Renal pelvis (tissue), 1 donor: ENCODE measurements at regions not wholly inside any gene's neighbourhood (a gene's known extent, or its start where the extent isn't known, plus 50 kb on each side); places are given as distances from the start of the nearest gene placed in this dataset.

Experiments
- DNase-seq: peaks from one replicate; pipeline ENCODE4 v3.0.0-alpha.2; 2013

DNA sequence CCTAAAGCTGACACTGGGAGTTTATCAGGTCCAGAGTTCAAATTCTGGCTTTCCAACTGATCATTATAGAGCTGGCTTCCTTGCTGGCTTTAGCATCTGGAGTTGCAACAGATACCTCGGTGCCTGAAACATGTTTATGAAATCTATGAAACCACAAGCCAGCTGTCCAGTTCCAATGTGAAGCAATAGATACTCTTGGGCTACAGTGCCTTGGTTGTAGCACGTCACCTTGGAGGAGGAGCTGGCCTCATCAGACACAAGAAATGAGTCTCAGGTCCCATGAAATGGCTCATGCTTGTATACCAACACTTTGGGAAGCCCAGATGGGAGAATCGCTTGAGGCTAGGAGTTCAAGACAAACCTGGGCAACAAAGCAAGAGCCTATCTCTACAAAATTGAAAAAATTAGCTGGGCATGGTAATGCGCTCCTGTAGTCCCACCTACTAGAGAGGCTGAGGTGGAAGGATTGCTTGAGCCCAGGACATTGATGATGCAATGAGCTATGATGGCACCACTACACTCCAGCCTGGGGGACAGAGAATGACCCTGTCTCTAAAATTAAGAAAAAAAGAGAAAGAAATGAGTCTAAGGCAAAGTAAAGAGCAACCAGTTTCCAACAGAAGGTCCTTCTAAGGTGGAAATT lies 132.5 kb upstream of the ZNF648 start:
- DNase-seq, result no peak

DNA sequence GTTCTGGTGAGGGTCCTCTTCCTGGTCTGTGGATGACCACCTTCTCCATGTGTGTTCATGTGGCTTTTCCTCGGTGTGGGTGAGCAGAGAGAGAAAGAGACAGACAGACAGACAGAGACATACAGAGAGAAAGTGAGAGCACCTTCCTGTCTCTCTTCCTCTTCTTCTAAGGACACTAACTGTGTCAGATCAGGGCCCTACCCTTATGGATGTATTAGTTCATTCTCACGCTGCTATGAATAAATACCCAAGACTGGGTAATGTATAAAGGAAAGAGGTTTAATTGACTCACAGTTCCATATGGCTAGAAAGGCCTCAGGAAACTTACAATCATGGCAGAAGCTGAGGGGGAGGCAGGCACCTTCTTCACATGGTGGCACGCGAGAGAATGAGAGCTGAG lies 131.5 kb upstream of the ZNF648 start:
- DNase-seq, result no peak

DNA sequence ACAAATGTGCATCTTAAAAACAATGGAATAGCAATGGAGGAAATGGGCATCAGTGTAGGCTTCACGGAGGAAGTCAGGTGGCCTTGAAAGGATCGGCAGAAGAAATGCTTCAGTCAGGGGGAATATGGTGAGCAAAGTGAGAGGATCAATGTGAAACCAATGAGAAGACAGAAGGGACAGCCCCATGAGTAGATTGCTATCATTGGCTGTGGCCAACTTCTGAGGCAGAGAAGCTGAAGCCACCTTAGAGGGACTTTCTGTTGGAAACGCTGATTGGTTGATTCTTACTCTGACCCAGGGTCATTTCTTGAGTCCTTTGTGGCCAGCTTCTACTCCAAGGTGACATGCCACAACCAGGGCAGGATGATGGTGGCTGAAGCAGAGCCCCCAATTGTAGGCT lies 130.7 kb upstream of the ZNF648 start:
- DNase-seq, result no peak

DNA sequence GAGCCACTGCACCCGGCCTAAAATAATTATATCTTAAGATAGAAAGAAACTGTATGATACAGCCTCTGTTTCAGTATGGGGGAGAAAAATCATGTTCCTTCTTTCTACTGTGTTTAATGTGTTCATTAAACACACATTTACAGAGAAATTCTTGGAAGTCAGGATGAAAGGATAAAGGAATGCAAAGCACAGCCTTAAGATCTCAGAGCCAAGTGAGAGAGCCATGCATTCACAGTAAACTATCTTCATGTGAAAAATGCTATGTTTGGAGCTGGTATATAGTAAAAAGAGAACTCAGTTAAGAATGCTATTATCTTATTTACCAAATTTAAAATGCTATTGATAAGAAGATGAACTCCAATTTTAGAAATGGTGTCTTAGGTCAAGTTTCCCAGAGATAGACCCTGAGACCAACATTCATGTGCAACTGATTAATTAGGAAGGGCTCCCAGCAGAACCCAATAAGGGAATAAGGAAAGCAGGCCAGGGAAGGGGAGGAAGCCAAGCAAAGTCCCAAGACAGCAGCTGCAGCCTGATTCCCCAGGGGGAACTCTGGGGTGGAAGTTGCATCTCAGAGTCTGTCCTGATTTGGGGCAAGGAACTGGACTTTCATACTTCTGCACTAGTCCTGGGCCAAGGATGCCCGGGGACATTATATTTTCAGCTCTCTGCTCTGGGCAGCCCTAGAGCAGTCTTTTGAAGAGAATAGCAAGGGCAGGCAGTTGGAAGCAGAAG lies 130.0 kb upstream of the ZNF648 start:
- no peak for DNase-seq

DNA sequence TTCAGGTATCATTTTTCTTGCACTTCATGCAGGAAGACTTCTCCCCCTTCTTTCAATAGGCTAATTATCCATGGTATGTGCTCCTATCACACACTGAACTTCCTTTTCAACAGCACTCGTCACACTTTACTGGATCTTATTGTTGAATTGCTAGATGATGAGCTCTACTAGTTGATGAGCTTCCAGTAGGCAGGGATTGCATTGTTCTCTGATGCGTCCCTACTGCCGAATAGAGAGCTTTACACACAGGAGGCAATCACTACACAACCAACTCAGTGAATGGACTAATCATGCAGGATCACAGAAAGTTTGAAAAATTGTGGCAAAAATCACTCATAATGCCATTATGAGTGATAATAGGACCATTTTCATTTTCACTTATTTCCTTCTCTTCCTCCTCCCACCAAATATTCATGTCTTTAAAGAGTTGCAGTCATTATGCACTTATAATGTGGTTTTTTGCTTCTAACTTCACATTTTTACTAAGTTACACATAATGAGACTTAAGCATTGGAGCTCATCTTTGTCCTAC lies 128.1 kb upstream of the ZNF648 start:
- DNase-seq, result no peak

DNA sequence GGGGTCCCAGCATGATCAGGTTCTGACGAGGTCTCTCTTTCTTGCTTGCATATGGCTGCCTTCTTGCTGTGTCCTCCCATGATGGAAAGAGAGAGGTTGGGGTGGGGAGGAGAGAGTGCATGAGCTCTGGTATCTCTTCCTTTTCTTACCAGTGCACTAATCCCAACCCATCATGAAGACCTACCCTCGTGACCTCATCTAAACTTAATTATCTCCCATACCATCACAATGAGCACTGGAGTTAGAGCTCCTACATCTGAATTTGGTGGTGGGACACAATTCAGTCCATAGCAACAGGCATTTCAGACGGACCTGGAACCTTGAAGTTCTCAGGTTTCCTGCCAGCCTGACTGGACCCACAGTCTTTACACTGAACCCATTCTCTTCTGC lies 125.2 kb upstream of the ZNF648 start:
- no peak for DNase-seq

DNA sequence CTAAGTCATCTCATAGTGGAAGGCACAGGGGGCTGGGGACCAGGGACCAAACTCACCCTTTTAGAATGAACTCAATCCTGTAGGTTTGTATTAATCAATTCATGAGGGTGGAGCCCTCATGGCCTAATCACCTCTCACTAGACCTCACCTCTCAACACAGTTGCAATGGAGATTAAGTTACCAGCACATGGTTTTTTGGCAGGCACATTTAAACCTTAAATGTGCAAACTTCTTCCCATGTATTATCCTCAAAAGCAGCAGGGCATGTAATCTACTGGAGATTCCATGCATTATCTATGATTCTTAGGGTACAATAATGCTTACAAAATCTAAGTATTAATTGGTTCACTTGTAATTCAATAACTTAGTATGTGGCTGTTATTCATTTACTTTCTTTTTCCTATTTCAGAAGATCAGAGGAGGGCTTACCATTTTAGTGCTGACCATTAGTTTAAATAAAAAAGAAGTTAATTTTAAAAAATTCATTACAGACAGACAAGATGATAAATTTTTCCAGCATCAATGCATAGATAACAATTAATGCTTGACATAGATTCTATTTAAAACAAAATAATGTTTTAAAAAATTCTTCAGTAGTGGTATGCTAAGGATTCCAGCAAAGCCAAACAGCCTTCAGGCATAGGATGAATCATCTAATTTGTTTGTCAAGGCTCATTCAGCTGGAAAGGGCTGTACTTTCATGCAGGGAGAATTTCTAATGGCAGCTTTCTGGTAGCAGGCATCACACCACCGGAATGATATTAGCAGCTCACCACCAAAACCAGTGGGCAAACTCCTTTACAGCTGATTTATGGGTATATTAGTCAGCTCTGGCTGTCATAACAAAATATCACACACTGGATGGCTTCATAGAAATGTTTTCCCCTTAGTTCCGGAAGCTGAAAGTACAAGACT lies 124.6 kb upstream of the ZNF648 start:
- peak; percentile 39 for DNase-seq

DNA sequence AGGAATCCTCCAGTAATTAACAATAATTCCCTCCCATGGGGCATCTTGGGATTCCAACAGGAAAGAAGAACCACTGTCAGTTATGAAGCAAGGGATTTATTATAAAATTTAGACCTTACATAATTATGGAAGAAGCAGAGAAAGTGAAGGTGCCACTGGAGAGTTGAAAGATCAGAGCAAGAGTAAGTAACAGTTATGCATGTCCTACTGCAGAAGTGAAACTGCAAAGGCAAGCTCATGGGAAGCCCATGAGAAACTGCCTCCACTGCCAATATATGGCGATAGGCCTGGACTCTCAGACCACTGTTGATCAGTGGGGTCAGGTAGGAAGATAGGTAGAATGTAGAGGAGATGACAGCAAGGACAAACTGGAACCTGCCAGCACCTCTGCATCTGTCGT lies 123.6 kb upstream of the ZNF648 start:
- DNase-seq, result no peak

DNA sequence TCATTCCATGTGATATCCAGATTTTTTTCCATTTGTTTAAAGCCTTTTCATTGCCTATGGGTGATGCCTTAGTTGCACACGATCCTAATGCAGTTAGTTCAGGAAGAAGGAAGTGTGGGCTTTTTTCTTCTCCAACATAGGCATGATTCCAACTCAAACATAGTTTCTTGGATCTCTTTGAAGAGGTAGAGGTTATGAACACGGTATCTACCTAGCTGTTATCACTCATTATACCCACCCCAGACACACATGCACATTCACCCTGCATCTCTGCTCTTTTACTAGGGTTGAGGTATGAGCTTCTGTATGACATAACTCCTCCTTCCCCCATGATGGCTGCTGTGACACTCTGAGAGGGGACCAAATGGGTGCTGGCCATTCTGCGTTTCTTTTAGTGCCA lies 122.1 kb upstream of the ZNF648 start:
- DNase-seq, result no peak

DNA sequence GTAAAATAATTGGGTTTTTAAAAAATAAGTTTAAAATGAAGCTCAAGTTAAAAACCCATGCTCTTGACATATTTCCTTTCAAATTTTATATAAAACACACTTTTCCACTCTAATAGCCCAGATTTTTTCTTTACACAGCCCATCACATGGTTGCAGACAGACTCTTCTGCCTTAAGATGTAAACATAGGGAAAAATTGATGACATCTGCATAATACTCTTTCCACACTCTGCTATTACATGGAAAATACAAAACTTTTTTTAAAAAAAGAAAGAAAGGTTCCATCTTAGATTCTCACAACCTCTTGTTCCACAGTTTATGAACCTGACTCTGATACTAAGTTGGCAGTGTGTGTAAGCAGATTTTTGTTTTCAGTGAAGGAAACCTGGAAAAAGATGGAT lies 120.8 kb upstream of the ZNF648 start:
- no peak for DNase-seq

DNA sequence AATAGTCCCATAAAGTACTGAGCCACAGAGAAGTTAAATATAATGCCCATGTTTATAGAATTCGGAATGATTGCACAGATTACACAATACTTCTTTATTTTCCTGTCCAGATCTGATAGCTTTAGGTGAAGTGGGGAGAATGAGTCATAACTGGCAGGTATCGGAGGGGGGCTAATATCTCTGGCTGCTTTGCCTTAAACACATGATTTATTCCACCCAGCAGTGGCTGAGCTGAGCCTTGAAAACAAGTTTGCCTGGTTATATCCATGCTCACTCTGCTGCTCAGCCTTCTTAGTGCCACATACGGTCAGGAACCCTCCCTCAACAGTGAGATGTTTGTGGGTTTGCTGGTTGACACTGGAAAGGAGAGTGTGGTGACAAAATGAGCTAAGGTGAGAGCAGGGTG lies 119.7 kb upstream of the ZNF648 start:
- no peak for DNase-seq

DNA sequence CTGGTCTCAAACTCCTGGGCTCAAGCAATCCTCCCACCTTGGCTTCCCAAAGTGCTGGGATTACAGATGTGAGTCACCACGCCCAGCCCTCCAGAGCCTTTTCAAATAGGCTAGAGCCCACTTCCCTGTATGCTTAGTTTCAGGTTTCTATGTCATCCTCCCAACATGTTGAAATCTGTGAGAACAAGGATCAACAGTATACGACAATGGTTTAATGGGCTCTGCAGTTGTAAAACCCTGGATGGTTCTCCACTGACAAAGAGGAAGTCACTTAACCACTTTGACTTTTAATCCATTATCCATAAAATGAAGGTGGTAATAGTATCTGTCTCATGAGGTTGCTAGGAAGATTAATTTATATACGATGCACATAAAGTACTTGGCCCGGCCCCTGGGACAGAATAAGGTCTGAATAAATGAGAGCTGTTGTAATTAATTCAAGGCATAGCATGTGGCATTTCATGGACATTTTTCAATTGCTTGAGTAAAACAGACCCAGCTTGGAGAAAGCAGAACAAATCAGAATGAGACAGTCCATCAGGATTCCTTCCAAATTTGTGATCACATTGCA lies 113.9 kb upstream of the ZNF648 start:
- no peak for DNase-seq

DNA sequence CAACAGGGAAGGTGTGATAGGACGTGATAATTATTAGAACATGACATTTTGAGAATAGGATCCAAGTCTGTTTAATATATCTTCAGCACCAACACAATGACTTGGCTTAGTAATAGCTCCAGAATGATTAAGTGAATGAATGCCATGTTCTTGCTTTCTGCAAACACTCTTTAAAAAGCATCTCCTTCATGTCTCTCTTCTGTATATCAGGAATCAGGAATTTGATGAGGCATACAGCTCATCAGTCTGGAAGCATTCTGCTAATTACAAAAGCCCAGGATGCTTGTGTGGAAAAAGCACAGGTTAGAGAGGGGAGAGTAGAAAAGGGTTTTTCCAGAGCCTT lies 113.0 kb upstream of the ZNF648 start:
- DNase-seq, result no peak

DNA sequence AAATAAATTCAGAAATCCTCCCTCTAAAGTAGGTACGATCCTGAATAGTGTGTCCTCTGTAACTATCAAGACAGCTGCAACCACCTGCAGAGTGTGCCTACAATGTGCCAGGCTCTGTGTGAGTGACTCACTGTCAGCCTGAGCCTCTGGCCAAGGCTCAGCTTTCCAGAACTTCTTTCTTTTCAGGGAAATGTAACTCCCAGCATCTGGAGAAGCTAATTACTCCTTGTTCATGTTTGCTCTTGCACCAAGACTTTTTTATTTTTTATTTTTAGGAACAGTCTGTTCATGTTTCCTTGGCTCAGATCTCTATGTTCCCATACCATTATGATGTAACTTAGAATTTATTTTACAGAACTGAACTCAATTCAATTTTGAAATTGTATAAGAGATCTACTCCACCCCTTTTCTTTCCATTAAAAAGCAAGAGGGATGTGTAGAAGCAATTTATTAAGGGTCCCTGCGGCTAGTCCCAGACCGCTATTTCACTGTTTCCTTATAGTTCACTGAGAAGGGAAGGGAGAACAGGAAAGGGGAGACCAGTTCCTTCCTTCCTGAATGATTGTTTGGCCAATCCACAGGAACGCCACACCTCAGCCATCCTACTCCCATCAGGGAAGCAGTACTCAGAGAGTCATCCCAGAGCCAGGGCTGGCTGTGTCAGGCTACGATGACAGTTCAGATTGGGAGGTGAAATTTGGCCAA lies 112.4 kb upstream of the ZNF648 start:
- no peak for DNase-seq

DNA sequence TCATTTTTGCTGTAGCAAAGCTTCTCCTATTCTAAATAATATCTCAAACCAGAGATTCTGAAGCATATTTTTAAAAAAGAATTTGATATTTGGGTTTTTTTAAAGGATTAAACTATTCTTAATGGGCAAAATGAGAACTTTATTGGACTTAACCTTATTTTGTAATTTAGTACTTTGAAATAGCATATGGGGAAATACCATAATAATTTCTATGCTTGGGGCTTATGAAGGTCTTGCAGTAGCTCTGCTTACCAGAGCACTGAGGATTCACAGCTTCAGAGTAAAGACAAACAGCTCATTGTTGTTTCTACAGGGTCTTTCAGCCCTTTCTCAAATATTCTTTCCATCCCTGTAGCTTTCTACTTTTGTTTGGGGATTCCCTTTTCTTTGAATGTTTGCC lies 111.2 kb upstream of the ZNF648 start:
- no peak for DNase-seq

DNA sequence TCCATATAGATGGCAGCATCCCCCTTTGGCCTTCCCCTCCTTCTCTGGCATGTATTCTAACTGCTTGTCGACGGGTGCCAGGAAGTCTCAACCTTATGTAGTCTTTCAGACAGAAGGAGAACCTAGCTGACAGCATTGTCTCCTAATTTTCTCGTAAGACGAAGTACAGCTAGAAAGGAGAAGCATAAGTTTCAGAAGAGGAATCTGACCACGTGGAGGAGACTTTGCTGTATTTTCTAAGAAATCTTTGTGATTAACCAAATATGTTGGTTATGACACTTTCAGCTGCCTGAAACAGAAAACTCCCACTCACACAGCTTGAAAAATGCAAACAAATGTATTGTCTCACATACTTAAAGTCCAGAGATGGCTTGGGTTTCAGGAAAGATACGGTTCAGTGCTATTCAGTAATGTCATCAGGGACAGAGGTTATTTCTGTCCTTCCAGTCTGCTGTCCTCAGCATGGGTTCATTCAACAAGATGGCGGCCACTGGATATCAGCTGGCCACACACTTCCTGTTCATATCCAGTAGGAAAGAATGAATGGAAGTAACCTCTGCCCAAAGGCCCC lies 109.5 kb upstream of the ZNF648 start:
- no peak for DNase-seq

DNA sequence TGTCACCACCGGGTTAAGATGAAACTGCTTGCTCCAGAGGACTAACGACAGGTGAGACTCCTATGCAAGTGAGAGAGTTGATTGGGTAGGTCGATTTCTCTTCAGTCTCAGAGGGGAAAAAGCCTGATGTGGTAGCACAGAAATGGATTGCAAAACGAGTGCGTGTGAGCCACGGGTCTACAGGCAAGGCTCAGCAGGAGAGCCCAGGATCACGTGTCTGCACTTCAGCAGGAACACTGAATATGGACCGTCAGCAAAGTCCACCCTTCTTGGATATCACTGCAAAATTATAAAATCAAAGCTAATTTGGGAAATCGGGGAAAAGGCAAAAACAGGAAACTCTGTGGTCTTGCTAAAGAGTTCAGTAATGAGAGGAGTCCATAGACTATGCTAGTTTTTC lies 107.7 kb upstream of the ZNF648 start:
- DNase-seq, result no peak

DNA sequence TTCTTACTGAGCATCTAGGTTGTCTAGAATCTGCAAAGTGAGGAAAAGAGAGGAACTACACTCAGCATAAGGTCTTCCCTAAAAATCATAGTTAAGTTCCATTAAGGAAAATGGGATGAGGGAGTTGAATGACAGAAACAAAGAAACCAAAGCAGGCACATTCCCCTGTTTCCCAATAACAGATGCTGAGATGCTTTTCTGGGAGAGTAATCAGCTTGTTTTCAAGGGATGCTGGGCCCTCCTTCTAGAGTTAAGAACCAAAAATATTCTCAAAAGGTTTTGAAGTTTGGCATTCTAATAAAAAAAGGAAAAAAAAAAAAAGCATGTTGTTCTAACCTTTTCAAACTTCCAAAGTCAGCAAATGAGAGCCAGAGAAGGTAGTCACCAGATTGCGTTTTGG lies 105.2 kb upstream of the ZNF648 start:
- no peak for DNase-seq

DNA sequence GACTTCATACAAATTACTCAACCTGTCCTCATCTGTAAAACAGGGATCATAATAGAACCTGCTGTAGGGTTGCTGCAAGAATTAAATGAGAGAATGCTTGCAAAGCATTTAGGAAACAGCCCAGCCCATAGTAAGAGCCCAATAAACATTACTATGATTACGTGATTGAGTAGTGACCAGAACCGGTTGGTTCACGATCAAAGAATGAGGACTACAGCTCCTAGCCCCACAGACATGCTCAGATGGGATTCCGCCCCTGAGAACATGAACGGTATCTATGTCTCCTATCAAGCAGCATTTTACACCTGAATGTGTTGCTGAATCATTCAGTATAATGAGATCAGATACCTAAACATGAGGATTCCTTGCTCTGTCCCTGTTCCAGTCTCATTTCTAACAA lies 104.8 kb upstream of the ZNF648 start:
- DNase-seq, result no peak

DNA sequence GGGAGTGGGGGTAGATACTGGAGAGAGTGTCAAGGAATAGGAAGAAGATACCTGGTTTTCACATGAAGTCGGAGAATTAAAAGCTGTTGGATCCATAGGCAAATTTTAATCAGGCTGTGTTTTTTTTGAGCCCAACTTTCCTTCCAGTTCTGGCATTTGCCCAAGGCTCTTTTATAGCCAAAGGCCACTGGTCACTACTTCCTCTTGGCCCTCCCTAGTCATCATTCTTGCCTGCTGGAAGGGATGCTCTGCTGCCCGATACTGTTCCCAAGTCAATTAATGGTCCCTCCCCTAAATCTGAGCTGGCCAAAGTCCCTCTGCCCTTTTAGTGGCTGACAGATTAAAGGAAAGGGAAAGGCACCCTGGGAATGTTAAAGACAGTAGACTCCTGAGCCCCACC lies 102.8 kb upstream of the ZNF648 start:
- no peak for DNase-seq

DNA sequence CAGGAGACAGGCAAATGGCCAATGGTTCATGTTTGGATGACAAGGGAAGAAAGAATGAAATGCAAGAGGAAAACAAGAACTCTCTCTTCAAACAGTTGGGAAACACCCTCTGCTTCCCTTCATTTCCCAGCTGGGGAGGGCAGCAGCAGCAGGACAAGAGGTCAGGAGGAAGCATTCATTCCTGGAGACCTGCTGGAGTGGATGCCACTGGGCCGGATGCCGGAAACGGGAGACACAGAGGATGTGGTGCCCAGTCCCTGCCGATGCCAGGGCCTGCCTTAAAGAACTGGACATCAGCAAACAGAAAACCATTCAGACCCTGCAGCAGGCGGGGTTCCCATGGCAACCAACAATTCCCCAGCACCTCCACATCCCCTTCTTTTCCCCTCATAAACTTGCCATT lies 102.3 kb upstream of the ZNF648 start:
- DNase-seq, result no peak

DNA sequence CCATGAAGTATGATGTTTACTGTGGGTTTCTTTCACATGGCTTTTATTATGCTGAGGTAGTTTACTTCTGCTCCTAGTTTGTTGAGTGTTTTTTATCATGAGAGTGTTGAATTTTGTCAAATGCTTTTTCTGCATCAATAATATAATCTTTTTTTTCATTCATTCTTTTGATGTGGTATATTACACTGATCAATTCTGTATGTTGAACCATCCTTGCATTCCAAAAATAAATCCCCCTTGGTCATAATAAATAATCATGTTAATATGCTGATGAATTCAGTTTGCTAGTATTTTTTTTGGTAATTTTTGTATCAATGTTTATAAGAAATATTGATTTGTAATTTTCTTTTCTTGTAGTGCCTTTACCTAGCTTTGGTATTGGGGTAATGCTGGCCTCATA lies 97.9 kb upstream of the ZNF648 start:
- no peak for DNase-seq
